Lower lobe of right lung (tissue), 2 donors: ENCODE measurements at regions not wholly inside any gene's neighbourhood (a gene's known extent, or its start where the extent isn't known, plus 50 kb on each side); places are given as distances from the start of the nearest gene placed in this dataset.

Experiments
- ATAC-seq, 2 donors: fragments of 200-7000 bp; cut with Tn5 transposase; one replicate each; pipeline ENCODE4 v1.9.1; 2020 to 2022; ENCODE audit warnings: mild to moderate bottlenecking in 2 of 2, moderate library complexity in 2 of 2
- DNase-seq: peaks from one replicate; pipeline ENCODE4 v3.0.0-alpha.2; 2020
- H3K27ac ChIP-seq: fragments of 200-600 bp; one replicate; pipeline ENCODE4 v1.8.0; 2022
- H3K27me3 ChIP-seq: fragments of 200-600 bp; one replicate; pipeline ENCODE4 v1.8.0; 2022; ENCODE audit warnings: low read depth
- H3K36me3 ChIP-seq: fragments of 200-600 bp; one replicate; pipeline ENCODE4 v1.8.0; 2022; ENCODE audit warnings: mild to moderate bottlenecking
- H3K4me1 ChIP-seq: fragments of 200-600 bp; one replicate; pipeline ENCODE4 v1.8.0; 2022
- H3K4me3 ChIP-seq: fragments of 200-600 bp; one replicate; pipeline ENCODE4 v1.8.0; 2022; ENCODE audit warnings: mild to moderate bottlenecking
- H3K9me3 ChIP-seq: fragments of 200-600 bp; one replicate; pipeline ENCODE4 v1.8.0; 2022
- CTCF ChIP-seq: fragments of 200-600 bp; IDR thresholded peaks from one replicate; pipeline ENCODE4 v1.8.0; 2022; ENCODE audit warnings: antibody characterized with exemption, mild to moderate bottlenecking
- intact Hi-C: fragments of 100-400 bp; cut with DNase I; formaldehyde crosslinking; loops from one replicate; pipeline ENCODE4 v1.11.0; 2022
- donor health status: DM: no; HTN: yes; CAD: no; lungs with severe emphysema.

- H3K27ac ChIP-seq, result no peak overlapping the region
- ATAC-seq, result no peak
- no peaks in the 10 kb centered on the region for H3K9me3 ChIP-seq
Observed at GRCh38 chr7:16061630-16062029, 359.7 kb downstream of the CRPPA start.

GRCh38 chr7:16061011-16061410 lies 360.3 kb downstream of the CRPPA start:
- TF ChIP-seq CTCF, result no peak
- Histone ChIP-seq H3K36me3 (no peaks in the 10 kb centered on the region), H3K27me3 (no peaks in the 10 kb centered on the region), H3K4me3 (no peak overlapping the region), H3K27ac (no peak overlapping the region), H3K4me1 (peaks cover 19% of the 10 kb centered on the region), H3K9me3 (no peaks in the 10 kb centered on the region)
- no peak for ATAC-seq
- intact Hi-C loops, result loop anchor here (10.0 kb wide), 1 partner anchor 756 kb away; no protein-coding TSS in a partner anchor
- DNase-seq, result no peak

More at GRCh38 chr7:16061630-16062029, 359.7 kb downstream of the CRPPA start:
- Histone ChIP-seq H3K4me1 (peaks cover 23% of the 10 kb centered on the region), H3K4me3 (no peak overlapping the region), H3K36me3 (no peaks in the 10 kb centered on the region), H3K27me3 (no peaks in the 10 kb centered on the region)
- no peak for TF ChIP-seq CTCF
- intact Hi-C loops, result loop anchor here (10.0 kb wide), 1 partner anchor 757 kb away; no protein-coding TSS in a partner anchor
- no peak for DNase-seq

- Histone ChIP-seq H3K4me1 (peaks cover 19% of the 10 kb centered on the region), H3K4me3 (no peak overlapping the region), H3K27ac (no peak overlapping the region), H3K36me3 (no peaks in the 10 kb centered on the region), H3K9me3 (no peaks in the 10 kb centered on the region), H3K27me3 (no peaks in the 10 kb centered on the region)
- DNase-seq, result no peak
- ATAC-seq, result no peak
- no peak for TF ChIP-seq CTCF
- intact Hi-C loops, result loop anchor here (10.0 kb wide), 1 partner anchor 756 kb away; no protein-coding TSS in a partner anchor
Observed at GRCh38 chr7:16060502-16060901, 360.8 kb downstream of the CRPPA start.

GRCh38 chr7:16055263-16055976 lies 365.9 kb downstream of the CRPPA start:
- TF ChIP-seq CTCF, result no peak
- no peak for ATAC-seq
- no peaks in the 10 kb centered on the region for H3K27me3 ChIP-seq

GRCh38 chr7:16051561-16052255 lies 365.2 kb upstream of the MEOX2 start:
- H3K27me3 ChIP-seq, result no peaks in the 10 kb centered on the region
- intact Hi-C loops, result no loop called here
- no peak for DNase-seq

More at GRCh38 chr7:16055263-16055976, 365.9 kb downstream of the CRPPA start:
- intact Hi-C loops, result no loop called here
- H3K27ac ChIP-seq, result no peak overlapping the region
- H3K4me3 ChIP-seq, result no peak overlapping the region
- no peaks in the 10 kb centered on the region for H3K9me3 ChIP-seq
- DNase-seq, result no peak
- H3K4me1 ChIP-seq, result no peaks in the 10 kb centered on the region
- H3K36me3 ChIP-seq, result no peaks in the 10 kb centered on the region

More at GRCh38 chr7:16051561-16052255, 365.2 kb upstream of the MEOX2 start:
- TF ChIP-seq CTCF, result no peak
- ATAC-seq, result no peak
- Histone ChIP-seq H3K9me3 (no peaks in the 10 kb centered on the region), H3K4me1 (no peaks in the 10 kb centered on the region), H3K4me3 (no peak overlapping the region), H3K27ac (no peak overlapping the region), H3K36me3 (no peaks in the 10 kb centered on the region)
